ENCODE measurements at regions not wholly inside any gene's neighbourhood (a gene's known extent, or its start where the extent isn't known, plus 50 kb on each side); places are given as distances from the start of the nearest gene placed in this dataset.

DNA sequence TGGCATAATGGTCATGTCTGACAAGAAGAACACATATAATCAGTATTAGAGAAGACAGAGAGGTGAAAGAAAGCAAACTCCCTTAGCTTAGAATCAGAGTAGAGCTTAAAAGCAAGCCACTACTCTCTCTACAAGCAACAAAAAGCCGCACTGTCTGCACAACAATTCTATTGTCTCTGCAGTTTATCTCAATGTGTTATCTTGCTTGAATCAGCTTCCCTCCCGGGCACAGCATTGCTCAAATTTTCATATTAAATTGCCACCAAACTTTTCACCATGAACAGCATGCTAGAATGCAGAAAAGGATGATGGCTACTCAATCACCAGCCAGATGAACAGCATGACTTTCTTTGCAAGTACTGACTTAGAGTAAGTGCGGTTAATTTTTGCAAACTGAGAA, 356.0 kb upstream of the KYNU start:
- H3K27me3 ChIP-seq (replicated peaks in 1 of 4; ENCODE audit: control insufficient read depth in 3 of 4, extremely low read depth in 1 of 4, insufficient read depth in 3 of 4, low read length in 3 of 4) = no peaks in the 10 kb centered on the region
- no peaks in the 10 kb centered on the region for H3K23me2 ChIP-seq (ENCODE audit: low read depth, low read length)
- H3K14ac ChIP-seq (ENCODE audit: insufficient read length) = no peak overlapping the region
- H3K4me1 ChIP-seq (replicated peaks in 1 of 4; ENCODE audit: control insufficient read depth in 3 of 4, insufficient read depth in 4 of 4, low read length in 3 of 4) = no peaks in the 10 kb centered on the region
- ChIA-PET CTCF (ENCODE audit: partially characterized antibody) (interaction anchor here (1.7 kb wide), 1 partner anchor 10 kb away, joined by 4 read pairs; no protein-coding TSS in a partner anchor), POLR2A (ENCODE audit: partially characterized antibody) (no interaction called here)
- no peak overlapping the region for H4K5ac ChIP-seq (ENCODE audit: insufficient read length, low read depth, low read length)
- H3K4me2 ChIP-seq (ENCODE audit: insufficient read depth in 1 of 2, low read depth in 2 of 2, low read length in 2 of 2) = no peak overlapping the region
- no peak overlapping the region for H2AFZ ChIP-seq (ENCODE audit: low read length)
- no peaks in the 10 kb centered on the region for H3K36me3 ChIP-seq (ENCODE audit: control insufficient read depth in 2 of 4, insufficient read depth in 4 of 4, low read length in 3 of 4)
- H3K79me2 ChIP-seq (ENCODE audit: control insufficient read depth in 1 of 2, insufficient read depth in 2 of 2, low read length in 2 of 2) = no peaks in the 10 kb centered on the region
- no peak overlapping the region for H3K56ac ChIP-seq (replicated peaks; ENCODE audit: insufficient read length, low read depth, low read length)
- H3K9ac ChIP-seq (replicated peaks in 1 of 4; ENCODE audit: extremely low read depth in 1 of 4, low read depth in 3 of 4, low read length in 3 of 4) = no peak overlapping the region
- no peak overlapping the region for H4K91ac ChIP-seq (replicated peaks; ENCODE audit: insufficient read length, low read length)
- no peak overlapping the region for H2BK15ac ChIP-seq (ENCODE audit: low read length)
- H3K9me3 ChIP-seq (ENCODE audit: insufficient read depth in 2 of 2, low read depth in 1 of 2, low read length in 1 of 2) = no peaks in the 10 kb centered on the region
- no peak overlapping the region for H2BK12ac ChIP-seq (ENCODE audit: low read depth, low read length)
- no peak overlapping the region for H2AK5ac ChIP-seq (ENCODE audit: low read depth, low read length)
- no peak overlapping the region for H2BK120ac ChIP-seq (replicated peaks; ENCODE audit: low read depth, low read length)
- H3K23ac ChIP-seq (ENCODE audit: insufficient read length) = no peak overlapping the region
- H3K27ac ChIP-seq (ENCODE audit: low read depth, low read length) = no peak overlapping the region
- no peak overlapping the region for H3K4me3 ChIP-seq (ENCODE audit: extremely low read depth in 1 of 4, insufficient read depth in 2 of 4, low read depth in 3 of 4, low read length in 4 of 4)
- no peaks in the 10 kb centered on the region for H4K20me1 ChIP-seq (replicated peaks in 1 of 2; ENCODE audit: control insufficient read depth in 1 of 2, insufficient read depth in 2 of 2, low read length in 2 of 2)
- H3K18ac ChIP-seq (ENCODE audit: extremely low read depth, low read length) = no peak overlapping the region
- 94% methylated on average over 3 of the region's 3 CpGs; no CpG with 5 or more reads in 1 of the 2 experiments for WGBS, 2 experiments (ENCODE audit: extremely low coverage in 1 of 2, insufficient coverage in 1 of 2, insufficient read length in 1 of 2, insufficient replicate concordance in 2 of 2, low coverage in 1 of 2, low lambda C conversion rate in 2 of 2, missing lambda C conversion rate in 1 of 2)
- H4K8ac ChIP-seq (ENCODE audit: extremely low read depth, insufficient read depth, low read length) = no peak overlapping the region
- H2BK20ac ChIP-seq (ENCODE audit: low read length) = no peak overlapping the region
- DNase-seq (ENCODE audit: low read depth in 1 of 2, low spot score in 2 of 2) (no peak), FAIRE-seq (no peak)
- no peak overlapping the region for H2BK5ac ChIP-seq (ENCODE audit: low read depth, low read length)
- no peak overlapping the region for H3K4ac ChIP-seq (replicated peaks; ENCODE audit: insufficient read length, low read depth, low read length)
- no peaks in the 10 kb centered on the region for H3K79me1 ChIP-seq (ENCODE audit: low read depth, low read length)
- no peak for TF ChIP-seq SAP30 (IDR thresholded peaks at IDR 0.05; ENCODE audit: insufficient read depth, insufficient replicate concordance, low read length)
- TF ChIP-seq PHF8 (conservative IDR thresholded peaks at IDR 0.05; ENCODE audit: low read depth, low read length) = no peak
- no peak for TF ChIP-seq SRF (IDR thresholded peaks at IDR 0.05; ENCODE audit: low read depth, low read length)
- TF ChIP-seq NRF1 (IDR thresholded peaks at IDR 0.05; ENCODE audit: low read depth, low read length) = no peak
- no peak for TF ChIP-seq CTCF (IDR thresholded peaks at IDR 0.05; ENCODE audit: control extremely low read depth in 1 of 3, insufficient read depth in 1 of 3, low read depth in 1 of 3, low read length in 3 of 3)
- no peak for TF ChIP-seq EZH2 (IDR thresholded peaks at IDR 0.05; ENCODE audit: low read depth, low read length, severe bottlenecking)
- no peak for TF ChIP-seq EP300 (IDR thresholded peaks at IDR 0.05; ENCODE audit: borderline replicate concordance in 1 of 2, low read depth in 2 of 2, low read length in 2 of 2)
- no peak for TF ChIP-seq ASH2L (IDR thresholded peaks at IDR 0.05; ENCODE audit: low read length)
- TF ChIP-seq TBP (IDR thresholded peaks at IDR 0.05; ENCODE audit: low read depth, low read length) = no peak
- no peak for TF ChIP-seq CHD1 (IDR thresholded peaks at IDR 0.05; ENCODE audit: low read depth, low read length)

Data from H1 (cell line).